Cardiac septum (tissue), 1 donor: ENCODE measurements at regions not wholly inside any gene's neighbourhood (a gene's known extent, or its start where the extent isn't known, plus 50 kb on each side); places are given as distances from the start of the nearest gene placed in this dataset.

Experiments used
- DNase-seq: peaks from one replicate; pipeline ENCODE4 v3.0.0-alpha.2; 2020; ENCODE audit warnings: low spot score
- intact Hi-C: fragments of 100-400 bp; cut with DNase I; formaldehyde crosslinking; loops from one replicate; pipeline ENCODE4 v1.14.0; 2022
- donor health status: DM: no; HTN: no; CAD: no.

GRCh38 chr9:20291201-20291600, 331.1 kb downstream of the MLLT3 start:
- DNase-seq, result no peak
- intact Hi-C loops, result loop anchor here (10.0 kb wide), 1 partner anchor 256 kb away; no protein-coding TSS in a partner anchor

GRCh38 chr9:20290257-20290656, 332.0 kb downstream of the MLLT3 start:
- DNase-seq, result no peak
- intact Hi-C loops, result loop anchor here (10.0 kb wide), 1 partner anchor 255 kb away; no protein-coding TSS in a partner anchor

GRCh38 chr9:20289423-20290010, 332.8 kb downstream of the MLLT3 start:
- no peak for DNase-seq
- intact Hi-C loops, result loop anchor here (10.0 kb wide), 1 partner anchor 255 kb away; no protein-coding TSS in a partner anchor

GRCh38 chr9:20286969-20287368, 335.3 kb downstream of the MLLT3 start:
- no peak for DNase-seq
- intact Hi-C loops, result no loop called here

GRCh38 chr9:20286154-20286700, 336.1 kb downstream of the MLLT3 start:
- no peak for DNase-seq
- intact Hi-C loops, result no loop called here

- DNase-seq, result no peak
- intact Hi-C loops, result no loop called here
These were observed 337.6 kb downstream of the MLLT3 start for GRCh38 chr9:20284601-20285289.

- no peak for DNase-seq
- intact Hi-C loops, result no loop called here
These were observed 342.0 kb downstream of the MLLT3 start for GRCh38 chr9:20280330-20280729.

GRCh38 chr9:20276762-20277161, 345.5 kb downstream of the MLLT3 start:
- no peak for DNase-seq
- intact Hi-C loops, result no loop called here

GRCh38 chr9:20271723-20272122, 350.6 kb downstream of the MLLT3 start:
- intact Hi-C loops, result no loop called here
- no peak for DNase-seq

GRCh38 chr9:20271096-20271495, 351.2 kb downstream of the MLLT3 start:
- DNase-seq, result no peak
- intact Hi-C loops, result no loop called here

GRCh38 chr9:20270161-20270560, 352.1 kb downstream of the MLLT3 start:
- intact Hi-C loops, result no loop called here
- no peak for DNase-seq

GRCh38 chr9:20269620-20270019, 352.7 kb downstream of the MLLT3 start:
- intact Hi-C loops, result no loop called here
- DNase-seq, result no peak

GRCh38 chr9:20264896-20265295, 357.4 kb downstream of the MLLT3 start:
- no peak for DNase-seq
- intact Hi-C loops, result no loop called here

- DNase-seq, result no peak
- intact Hi-C loops, result no loop called here
These were observed 359.7 kb downstream of the MLLT3 start for GRCh38 chr9:20262611-20263010.

- DNase-seq, result no peak
- intact Hi-C loops, result no loop called here
These were observed 365.9 kb downstream of the MLLT3 start for GRCh38 chr9:20256284-20256948.

- intact Hi-C loops, result no loop called here
- no peak for DNase-seq
These were observed 367.2 kb downstream of the MLLT3 start for GRCh38 chr9:20255052-20255451.

GRCh38 chr9:20253635-20254034, 368.7 kb downstream of the MLLT3 start:
- intact Hi-C loops, result no loop called here
- DNase-seq, result no peak

- DNase-seq, result no peak
- intact Hi-C loops, result no loop called here
These were observed 369.5 kb downstream of the MLLT3 start for GRCh38 chr9:20252778-20253177.

- intact Hi-C loops, result no loop called here
- no peak for DNase-seq
These were observed 371.5 kb downstream of the MLLT3 start for GRCh38 chr9:20250791-20251190.

- no peak for DNase-seq
- intact Hi-C loops, result no loop called here
These were observed 378.0 kb downstream of the MLLT3 start for GRCh38 chr9:20244271-20244670.

GRCh38 chr9:20243841-20244240, 378.5 kb downstream of the MLLT3 start:
- DNase-seq, result no peak
- intact Hi-C loops, result no loop called here
